ENCODE measurements at regions not wholly inside any gene's neighbourhood (a gene's known extent, or its start where the extent isn't known, plus 50 kb on each side); places are given as distances from the start of the nearest gene placed in this dataset. TPM values are rescaled to one million over a fixed set of nuclear protein-coding genes. Genes with fewer than 3 reads are reported as not detected.

DNA sequence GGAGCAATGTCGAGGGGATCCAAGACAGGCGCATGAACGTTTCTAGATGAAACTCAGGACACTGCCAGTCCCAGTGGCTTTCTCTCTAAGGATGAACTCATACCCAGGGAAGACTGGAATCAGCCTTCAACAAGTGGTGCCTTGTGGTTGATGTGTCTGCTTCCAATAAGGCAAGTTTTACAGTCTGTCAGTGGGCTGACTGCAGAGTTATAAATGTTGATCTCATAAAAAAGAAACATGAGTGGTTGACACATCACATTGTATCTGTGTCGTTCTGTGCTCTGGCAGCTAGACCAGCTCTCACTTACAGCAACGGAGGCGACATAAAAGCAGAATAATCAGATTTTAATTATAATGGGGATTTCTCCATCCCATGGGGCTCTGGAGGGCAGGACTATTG lies 96.7 kb downstream of the SNX19 start:
- Histone ChIP-seq H3K9me3 (ENCODE audit: control extremely low read depth in 1 of 3, control insufficient read depth in 2 of 3, insufficient read depth in 1 of 3, low read length in 2 of 3) (no peaks in the 10 kb centered on the region), H3K4me1 (ENCODE audit: control insufficient read depth in 2 of 2, insufficient read depth in 2 of 2, low read length in 2 of 2) (no peaks in the 10 kb centered on the region), H3K9ac (ENCODE audit: low read length) (no peak overlapping the region), H3K79me2 (ENCODE audit: control insufficient read depth, insufficient read depth, low read length) (no peaks in the 10 kb centered on the region), H3K27me3 (replicated peaks in 1 of 4; ENCODE audit: control extremely low read depth in 1 of 4, control insufficient read depth in 3 of 4, insufficient read depth in 4 of 4, low read length in 3 of 4) (peaks cover 0 to 9% (median under 1%) of the 10 kb centered on the region in 4 experiments), H2AFZ (ENCODE audit: insufficient read depth, low read depth, low read length, poor library complexity, severe bottlenecking) (no peak overlapping the region), H3K4me2 (replicated peaks; ENCODE audit: low read depth, low read length, poor library complexity, severe bottlenecking) (no peak overlapping the region), H3K4me3 (ENCODE audit: control extremely low read depth in 1 of 5, extremely low read depth in 1 of 5, insufficient read depth in 1 of 5, low read depth in 2 of 5, low read length in 4 of 5) (no peak overlapping the region), H4K20me1 (ENCODE audit: control insufficient read depth, insufficient read depth, low read length, poor library complexity, severe bottlenecking) (no peaks in the 10 kb centered on the region), H3K27ac (ENCODE audit: low read length in 2 of 2) (no peak overlapping the region), H3K36me3 (replicated peaks in 1 of 2; ENCODE audit: control extremely low read depth in 1 of 2, control insufficient read depth in 1 of 2, extremely low read depth in 1 of 2, insufficient read depth in 2 of 2, low read length in 1 of 2) (no peaks in the 10 kb centered on the region)
- Mint-ChIP-seq H3K27ac (no peak overlapping the region), H3K9me3 (ENCODE audit: insufficient read depth) (no peaks in the 10 kb centered on the region), H3K27me3 (peaks cover 20% of the 10 kb centered on the region), H3K4me3 (no peak overlapping the region), H3K4me1 (no peaks in the 10 kb centered on the region)
- no peak for TF ChIP-seq EZH2 (IDR thresholded peaks at IDR 0.05; ENCODE audit: borderline replicate concordance, insufficient read depth, low read depth, low read length, poor library complexity, severe bottlenecking)
- TF ChIP-seq, protein P1, sequence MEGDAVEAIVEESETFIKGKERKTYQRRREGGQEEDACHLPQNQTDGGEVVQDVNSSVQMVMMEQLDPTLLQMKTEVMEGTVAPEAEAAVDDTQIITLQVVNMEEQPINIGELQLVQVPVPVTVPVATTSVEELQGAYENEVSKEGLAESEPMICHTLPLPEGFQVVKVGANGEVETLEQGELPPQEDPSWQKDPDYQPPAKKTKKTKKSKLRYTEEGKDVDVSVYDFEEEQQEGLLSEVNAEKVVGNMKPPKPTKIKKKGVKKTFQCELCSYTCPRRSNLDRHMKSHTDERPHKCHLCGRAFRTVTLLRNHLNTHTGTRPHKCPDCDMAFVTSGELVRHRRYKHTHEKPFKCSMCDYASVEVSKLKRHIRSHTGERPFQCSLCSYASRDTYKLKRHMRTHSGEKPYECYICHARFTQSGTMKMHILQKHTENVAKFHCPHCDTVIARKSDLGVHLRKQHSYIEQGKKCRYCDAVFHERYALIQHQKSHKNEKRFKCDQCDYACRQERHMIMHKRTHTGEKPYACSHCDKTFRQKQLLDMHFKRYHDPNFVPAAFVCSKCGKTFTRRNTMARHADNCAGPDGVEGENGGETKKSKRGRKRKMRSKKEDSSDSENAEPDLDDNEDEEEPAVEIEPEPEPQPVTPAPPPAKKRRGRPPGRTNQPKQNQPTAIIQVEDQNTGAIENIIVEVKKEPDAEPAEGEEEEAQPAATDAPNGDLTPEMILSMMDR (IDR thresholded peaks at IDR 0.05): no peak
- intact Hi-C loops (cut with micrococcal nuclease): no loop called here
- ChIA-PET CTCF (no interaction called here), POLR2A (no interaction called here)
- WGBS (ENCODE audit: insufficient coverage): 90% methylated on average over 4 of the region's 6 CpGs
- no peak for ATAC-seq (ENCODE audit: low read depth)
- DNase-seq: no peak

Small RNAs in the stretch of these regions (small RNA-seq; reads per million reads assigned to genes)
- gene AP004371.1 (ENCODE audit: insufficient read length, low read depth, low replicate concordance) (not detected), gene MIR8052 (ENCODE audit: insufficient read length, low read depth, low replicate concordance) (not detected)

Data from B cell (primary cell).